Epithelial cell of esophagus (primary cell): ENCODE measurements at regions not wholly inside any gene's neighbourhood (a gene's known extent, or its start where the extent isn't known, plus 50 kb on each side); places are given as distances from the start of the nearest gene placed in this dataset.
"Not testable (repeated sequence)": the region's sequence is repeated elsewhere in the genome, so short reads cannot be mapped to it uniquely, and the experiment has no call there.

Source experiments
- DNase-seq: peaks from one replicate; pipeline ENCODE4 v3.0.0; 2010; ENCODE audit warnings: low read depth
- H3K4me3 ChIP-seq: 2 replicates; pipeline ENCODE4 v1.5.1; 2011; ENCODE audit warnings: mild to moderate bottlenecking, low read length, control low read depth
- TF ChIP-seq, protein P1 (sequence below): IDR thresholded peaks from 2 replicates; pipeline ENCODE4 v1.5.1; 2011; ENCODE audit warnings: low read depth, mild to moderate bottlenecking, low read length, control low read depth, inconsistent platforms; ENCODE audit not compliant: insufficient read depth; ENCODE audit errors: missing control alignments

DNA sequence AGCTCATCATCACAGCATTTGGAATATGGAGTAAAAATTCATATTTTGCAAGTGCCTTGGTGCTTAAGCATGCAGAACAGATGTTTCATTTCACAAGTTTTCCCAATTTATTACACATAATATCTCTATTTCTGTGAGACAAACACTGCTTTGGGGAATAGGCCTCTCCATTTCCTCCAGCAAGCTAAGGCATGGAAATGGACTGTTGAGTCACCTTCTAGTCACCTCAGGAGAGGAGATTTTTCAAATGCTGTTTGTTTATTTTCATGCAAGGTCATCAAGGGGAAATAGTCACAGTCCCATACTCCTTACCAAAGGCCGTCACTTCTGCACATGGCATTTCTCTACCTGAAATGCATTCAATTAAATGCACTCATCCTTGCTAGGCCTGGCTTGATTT is 57.4 kb upstream of the NUTM2D start:
- not testable (repeated sequence) for H3K4me3 ChIP-seq, DNase-seq

DNA sequence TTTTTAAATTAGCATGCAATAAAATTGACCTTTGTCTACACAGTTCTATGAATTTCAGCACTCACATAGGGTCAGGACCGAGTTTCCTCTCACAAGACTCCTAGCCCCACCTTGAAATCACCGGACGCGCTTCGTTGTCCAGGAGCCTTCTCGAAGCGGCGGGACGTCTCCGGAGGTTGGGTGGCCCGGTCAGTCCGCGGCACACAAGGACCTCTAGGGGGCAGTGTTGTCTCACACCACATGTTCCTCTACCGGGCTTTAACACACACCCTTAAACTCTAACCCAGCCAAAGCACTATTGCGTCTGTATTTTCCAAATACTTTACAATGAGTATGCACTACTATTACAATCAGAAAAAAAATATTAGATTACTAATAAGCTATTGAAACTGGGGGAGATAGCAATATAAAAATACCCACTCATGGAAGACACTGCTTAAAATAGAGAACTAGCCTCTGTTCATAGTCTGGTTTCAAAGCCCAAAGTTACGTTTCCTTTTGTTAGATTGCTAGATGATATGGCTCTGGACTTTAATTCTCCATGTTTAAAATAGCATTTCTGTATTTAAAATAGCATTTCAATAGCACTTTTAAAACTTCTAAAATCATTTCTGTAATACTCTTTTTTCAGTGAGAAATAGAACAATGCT is 56.0 kb upstream of the NUTM2D start:
- H3K4me3 ChIP-seq, DNase-seq: not testable (repeated sequence)
- TF ChIP-seq, protein P1, sequence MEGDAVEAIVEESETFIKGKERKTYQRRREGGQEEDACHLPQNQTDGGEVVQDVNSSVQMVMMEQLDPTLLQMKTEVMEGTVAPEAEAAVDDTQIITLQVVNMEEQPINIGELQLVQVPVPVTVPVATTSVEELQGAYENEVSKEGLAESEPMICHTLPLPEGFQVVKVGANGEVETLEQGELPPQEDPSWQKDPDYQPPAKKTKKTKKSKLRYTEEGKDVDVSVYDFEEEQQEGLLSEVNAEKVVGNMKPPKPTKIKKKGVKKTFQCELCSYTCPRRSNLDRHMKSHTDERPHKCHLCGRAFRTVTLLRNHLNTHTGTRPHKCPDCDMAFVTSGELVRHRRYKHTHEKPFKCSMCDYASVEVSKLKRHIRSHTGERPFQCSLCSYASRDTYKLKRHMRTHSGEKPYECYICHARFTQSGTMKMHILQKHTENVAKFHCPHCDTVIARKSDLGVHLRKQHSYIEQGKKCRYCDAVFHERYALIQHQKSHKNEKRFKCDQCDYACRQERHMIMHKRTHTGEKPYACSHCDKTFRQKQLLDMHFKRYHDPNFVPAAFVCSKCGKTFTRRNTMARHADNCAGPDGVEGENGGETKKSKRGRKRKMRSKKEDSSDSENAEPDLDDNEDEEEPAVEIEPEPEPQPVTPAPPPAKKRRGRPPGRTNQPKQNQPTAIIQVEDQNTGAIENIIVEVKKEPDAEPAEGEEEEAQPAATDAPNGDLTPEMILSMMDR = peak; percentile 11

DNA sequence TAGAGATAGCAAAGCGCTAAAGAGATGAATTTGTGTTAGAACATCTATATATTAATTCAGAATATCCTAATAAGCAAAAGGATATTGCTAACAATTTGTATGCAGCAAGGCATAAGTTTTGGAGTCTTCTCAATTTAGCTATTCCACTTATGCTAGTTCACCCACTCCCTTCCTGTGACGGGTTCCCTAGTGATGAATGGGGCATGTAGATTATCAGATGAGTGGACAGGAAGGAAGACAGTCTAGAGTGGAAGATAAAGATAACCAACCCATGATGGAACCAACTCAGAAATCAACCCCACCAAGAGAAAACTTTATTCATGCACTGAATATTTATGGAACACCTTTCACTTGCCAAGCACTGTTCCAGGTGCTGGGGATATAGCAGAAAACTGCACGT is 55.4 kb upstream of the NUTM2D start:
- H3K4me3 ChIP-seq, DNase-seq: not testable (repeated sequence)

DNA sequence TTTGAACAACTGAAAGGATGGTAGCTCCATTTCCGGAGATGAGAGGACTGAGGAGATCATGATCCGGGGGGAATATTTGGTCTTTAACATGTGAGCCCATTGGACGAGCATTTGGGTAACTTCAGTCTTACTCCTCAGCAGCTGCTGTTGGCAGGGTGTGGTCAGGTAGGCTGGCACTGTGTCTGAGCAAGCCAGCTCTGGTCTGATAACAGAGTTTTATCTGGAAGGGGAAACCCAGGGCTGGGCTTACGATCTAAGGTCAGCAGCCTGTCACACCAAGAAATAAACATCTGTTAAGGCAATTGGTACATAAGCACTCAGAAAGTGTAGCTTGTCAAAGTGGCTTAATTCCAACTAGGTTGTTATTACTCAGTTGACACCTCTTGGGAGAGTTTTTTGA is 53.8 kb upstream of the NUTM2D start:
- DNase-seq, H3K4me3 ChIP-seq: not testable (repeated sequence)

DNA sequence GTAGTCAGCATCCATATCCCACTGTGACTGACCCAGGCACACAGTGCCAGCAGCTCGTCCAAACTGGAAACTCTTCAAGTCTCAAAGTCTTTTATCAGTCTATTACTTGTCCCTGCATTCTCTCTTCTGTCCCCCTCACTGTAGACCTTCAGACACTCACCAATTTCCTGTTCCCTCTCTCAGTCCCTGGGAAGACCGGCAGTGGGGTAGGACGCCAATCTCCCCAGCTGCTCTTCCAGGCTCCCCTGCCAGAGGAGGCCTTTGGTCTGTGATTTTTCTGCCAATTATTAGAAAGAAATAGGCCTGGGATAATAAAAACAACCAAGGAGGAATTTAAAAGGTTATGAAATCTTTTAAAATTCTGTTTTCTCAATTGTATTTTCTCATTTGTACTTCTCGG is 50.9 kb upstream of the NUTM2D start:
- H3K4me3 ChIP-seq, DNase-seq: not testable (repeated sequence)
